Spleen (tissue), 11 donors: ENCODE measurements at regions not wholly inside any gene's neighbourhood (a gene's known extent, or its start where the extent isn't known, plus 50 kb on each side); places are given as distances from the start of the nearest gene placed in this dataset.
A peak's percentile ranks its signal among the peaks of the same experiment; 100 is the strongest.

Experiments
- DNase-seq: peaks from one replicate; pipeline ENCODE4 v3.0.0-alpha.2; 2020
- H3K27ac ChIP-seq, 8 donors: fragments of 200-600 bp; sonication (generic) in 7 of 8; 1 replicate in 4 of 8; 2 replicates in 4 of 8; pipeline versions ENCODE4 v1.5.0 to v1.8.0; 2016 to 2021; ENCODE audit warnings: inconsistent platforms in 4 of 8, mild to moderate bottlenecking in 4 of 8, moderate library complexity in 1 of 8
- H3K27me3 ChIP-seq, 7 donors: fragments of 200-600 bp; sonication (generic) in 6 of 7; replicated peaks in 1 of 7; 1 replicate in 4 of 7; 2 replicates in 3 of 7; pipeline versions ENCODE4 v1.5.0 to v1.8.0; 2016 to 2021; ENCODE audit warnings: inconsistent platforms in 3 of 7, mild to moderate bottlenecking in 1 of 7
- H3K36me3 ChIP-seq, 6 donors: fragments of 200-600 bp; sonication (generic) in 5 of 6; 1 replicate in 4 of 6; 2 replicates in 2 of 6; pipeline versions ENCODE4 v1.5.0 to v1.8.0; 2016 to 2021; ENCODE audit warnings: inconsistent platforms in 2 of 6
- H3K4me1 ChIP-seq, 6 donors: fragments of 200-600 bp; sonication (generic) in 5 of 6; 1 replicate in 3 of 6; 2 replicates in 3 of 6; pipeline versions ENCODE4 v1.5.0 to v1.8.0; 2016 to 2021; ENCODE audit warnings: inconsistent platforms in 3 of 6
- H3K4me3 ChIP-seq, 8 donors: fragments of 200-600 bp; sonication (generic) in 7 of 8; 1 replicate in 4 of 8; 2 replicates in 4 of 8; pipeline versions ENCODE4 v1.5.0 to v1.8.0; 2016 to 2021; ENCODE audit warnings: inconsistent platforms in 4 of 8, mild to moderate bottlenecking in 4 of 8, moderate library complexity in 2 of 8
- H3K9me3 ChIP-seq, 8 donors: fragments of 200-600 bp; sonication (generic) in 7 of 8; 1 replicate in 4 of 8; 2 replicates in 4 of 8; pipeline versions ENCODE4 v1.5.0 to v1.8.0; 2016 to 2021; ENCODE audit warnings: inconsistent platforms in 4 of 8
- POLR2A ChIP-seq, 3 donors: fragments of 450-650 bp; IDR thresholded peaks; one replicate each; pipeline ENCODE4 v1.5.1; 2017; ENCODE audit warnings: antibody characterized with exemption in 3 of 3, mild to moderate bottlenecking in 1 of 3
- POLR2AphosphoS5 ChIP-seq, 3 donors: sonication (generic); formaldehyde crosslinking; IDR thresholded peaks; one replicate each; pipeline ENCODE4 v1.5.1; 2017; ENCODE audit warnings: antibody characterized with exemption in 3 of 3
- WGBS, 5 donors: extraction: QIAGEN DNeasy Blood & Tissue Kit in 3 of 5; methylation state at CpG; one replicate each; pipeline versions ENCODE4 v1.1.5 to v1.1.7; 2013 to 2018; 5-methylcytosine and 5-hydroxymethylcytosine counted together
- intact Hi-C: fragments of 100-400 bp; cut with DNase I; formaldehyde crosslinking; loops from one replicate; pipeline ENCODE4 v1.15.0; 2023; ENCODE audit warnings: low total_unique reads
- TF ChIP-seq, protein P1 (sequence below), 11 experiments: fragments of 200-600 bp in 7 of 11; fragments of 450-650 bp in 4 of 11; sonication (generic) in 4 of 11; IDR thresholded peaks in 8 of 11; conservative IDR thresholded peaks in 3 of 11; 1 replicate in 7 of 11; 2 replicates in 4 of 11; pipeline versions ENCODE4 v1.4.0 to v1.8.0; 2016 to 2021; ENCODE audit warnings: antibody characterized with exemption in 11 of 11, inconsistent platforms in 4 of 11, mild to moderate bottlenecking in 1 of 11
- donor health status: healthy with polysubstance abuse.
- donor health status: DM: no; HTN: no; CAD: no; lungs with moderate emphysema.
- donor health status: DM: no; HTN: no; CAD: no.
- donor health status: Bipolar disorder and iron deficiency.
- donor health status: healthy.
- donor health status: DM: no; HTN: no; CAD: no.
- donor health status: DM: yes; HTN: yes; CAD: no.

DNA sequence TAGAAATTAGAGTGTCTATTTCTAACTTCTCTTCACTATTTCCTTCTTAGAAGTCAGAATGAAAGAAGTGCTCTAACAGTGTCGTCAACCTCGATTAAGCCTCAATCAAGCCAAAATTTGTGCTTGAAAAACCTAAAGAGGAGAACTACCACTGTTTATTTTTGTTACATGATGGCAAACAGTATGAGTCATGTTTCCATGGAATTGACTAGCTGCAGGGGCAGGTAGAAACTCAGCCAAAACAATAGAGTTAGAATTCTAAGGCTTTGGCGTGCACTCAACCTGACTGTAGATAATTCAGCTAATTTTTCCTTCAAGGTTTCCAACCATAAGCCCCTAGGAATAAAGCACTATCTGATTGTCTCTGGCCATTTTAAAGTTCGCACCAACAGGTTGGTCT, 415.9 kb downstream of the ETS1 start:
- peaks cover 0 to 13% (median 10%) of the 10 kb centered on the region in 6 donors for H3K4me1 ChIP-seq
- DNase-seq, result no peak
- WGBS, 5 donors, result 87 to 94% (median 89%) methylated on average over 4 of the region's 4 CpGs
- H3K27me3 ChIP-seq, result no peaks in the 10 kb centered on the region
- H3K27ac ChIP-seq, result no peak overlapping the region
- H3K9me3 ChIP-seq, result no peaks in the 10 kb centered on the region
- intact Hi-C loops, result loop anchor here (10.0 kb wide), 1 partner anchor 783 kb away; no protein-coding TSS in a partner anchor
- no peaks in the 10 kb centered on the region for H3K36me3 ChIP-seq
- TF ChIP-seq POLR2A (IDR thresholded peaks at IDR 0.05) (no peak), POLR2AphosphoS5 (IDR thresholded peaks at IDR 0.05) (no peak)
- TF ChIP-seq, protein P1, sequence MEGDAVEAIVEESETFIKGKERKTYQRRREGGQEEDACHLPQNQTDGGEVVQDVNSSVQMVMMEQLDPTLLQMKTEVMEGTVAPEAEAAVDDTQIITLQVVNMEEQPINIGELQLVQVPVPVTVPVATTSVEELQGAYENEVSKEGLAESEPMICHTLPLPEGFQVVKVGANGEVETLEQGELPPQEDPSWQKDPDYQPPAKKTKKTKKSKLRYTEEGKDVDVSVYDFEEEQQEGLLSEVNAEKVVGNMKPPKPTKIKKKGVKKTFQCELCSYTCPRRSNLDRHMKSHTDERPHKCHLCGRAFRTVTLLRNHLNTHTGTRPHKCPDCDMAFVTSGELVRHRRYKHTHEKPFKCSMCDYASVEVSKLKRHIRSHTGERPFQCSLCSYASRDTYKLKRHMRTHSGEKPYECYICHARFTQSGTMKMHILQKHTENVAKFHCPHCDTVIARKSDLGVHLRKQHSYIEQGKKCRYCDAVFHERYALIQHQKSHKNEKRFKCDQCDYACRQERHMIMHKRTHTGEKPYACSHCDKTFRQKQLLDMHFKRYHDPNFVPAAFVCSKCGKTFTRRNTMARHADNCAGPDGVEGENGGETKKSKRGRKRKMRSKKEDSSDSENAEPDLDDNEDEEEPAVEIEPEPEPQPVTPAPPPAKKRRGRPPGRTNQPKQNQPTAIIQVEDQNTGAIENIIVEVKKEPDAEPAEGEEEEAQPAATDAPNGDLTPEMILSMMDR (IDR thresholded peaks at IDR 0.05 in 8 of 11, conservative IDR thresholded peaks at IDR 0.05 in 3 of 11), result no peak
- H3K4me3 ChIP-seq, result no peak overlapping the region

DNA sequence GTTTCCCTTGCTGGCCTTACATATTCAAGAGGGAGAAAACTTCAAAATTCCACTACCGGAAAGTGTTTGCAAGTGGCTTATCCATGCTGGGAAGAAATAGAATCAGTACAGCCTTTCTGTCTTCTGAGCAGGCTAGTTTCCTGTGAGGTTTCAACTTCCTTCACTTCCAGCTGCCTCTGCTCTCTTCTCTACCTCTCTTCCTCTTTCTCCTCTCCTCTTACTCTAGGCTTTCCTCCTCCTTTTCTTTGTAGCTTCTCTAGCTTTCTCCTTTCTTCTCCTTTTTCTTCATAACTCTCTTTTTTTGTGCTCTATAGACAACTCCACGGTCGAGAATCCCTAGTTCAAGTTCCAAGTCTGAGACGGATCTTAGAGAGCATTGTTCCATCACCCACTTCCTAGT, 421.8 kb downstream of the ETS1 start:
- H3K9me3 ChIP-seq, result no peaks in the 10 kb centered on the region
- DNase-seq, result no peak
- H3K4me1 ChIP-seq, result peaks cover 0 to 24% (median 11%) of the 10 kb centered on the region in 6 donors
- TF ChIP-seq POLR2A (IDR thresholded peaks at IDR 0.05) (no peak), POLR2AphosphoS5 (IDR thresholded peaks at IDR 0.05) (no peak)
- TF ChIP-seq, protein P1 (IDR thresholded peaks at IDR 0.05 in 8 of 11, conservative IDR thresholded peaks at IDR 0.05 in 3 of 11), result no peak
- WGBS, 5 donors, result 38 to 51% (median 43%) methylated on average over 4 of the region's 4 CpGs
- no peaks in the 10 kb centered on the region for H3K36me3 ChIP-seq
- intact Hi-C loops, result loop anchor here (10.0 kb wide), 1 partner anchor 669 kb away; no protein-coding TSS in a partner anchor
- H3K27me3 ChIP-seq, result no peaks in the 10 kb centered on the region
- no peak overlapping the region for H3K4me3 ChIP-seq
- peak overlapping the region in 2 of 8 donors; percentile 35 to 44 for H3K27ac ChIP-seq

GRCh38 chr11:128164080-128164741, 423.1 kb downstream of the ETS1 start:
- Histone ChIP-seq H3K4me3 (no peak overlapping the region), H3K36me3 (no peaks in the 10 kb centered on the region), H3K27ac (peak overlapping the region in 1 of 8 donors; percentile 22), H3K9me3 (no peaks in the 10 kb centered on the region), H3K4me1 (peaks cover 0 to 24% (median 12%) of the 10 kb centered on the region in 6 donors), H3K27me3 (no peaks in the 10 kb centered on the region)
- WGBS, 5 donors, result 80 to 84% (median 83%) methylated on average over 6 of the region's 6 CpGs
- TF ChIP-seq, protein P1 (IDR thresholded peaks at IDR 0.05 in 8 of 11, conservative IDR thresholded peaks at IDR 0.05 in 3 of 11), result no peak
- TF ChIP-seq POLR2A (IDR thresholded peaks at IDR 0.05) (no peak), POLR2AphosphoS5 (IDR thresholded peaks at IDR 0.05) (no peak)
- intact Hi-C loops, result loop anchor here (10.0 kb wide), 1 partner anchor 671 kb away; no protein-coding TSS in a partner anchor
- no peak for DNase-seq

DNA sequence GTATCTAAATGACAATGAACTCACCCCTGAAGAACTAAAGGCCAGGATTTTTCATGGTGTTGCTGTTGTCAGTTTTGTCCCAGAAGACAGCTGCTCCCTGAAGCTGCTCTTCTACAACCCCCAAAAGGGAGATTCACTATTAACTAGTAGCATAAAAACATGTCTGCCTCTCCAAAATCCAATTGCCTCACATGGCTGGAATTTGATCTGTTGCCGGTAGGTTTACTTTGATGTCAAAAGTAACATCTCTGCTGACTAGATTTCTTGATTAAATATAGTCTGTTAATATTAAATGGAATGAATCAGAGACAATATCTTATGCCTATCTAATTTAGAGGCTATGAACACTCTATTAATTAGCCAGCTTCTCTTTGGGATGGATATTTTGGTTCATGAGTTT, 425.4 kb downstream of the ETS1 start:
- WGBS, 5 donors, result 94 to 100% (median 98%) methylated on average over 1 of the region's 1 CpG
- H3K27me3 ChIP-seq, result no peaks in the 10 kb centered on the region

More for the DNA sequence above, 425.4 kb downstream of the ETS1 start:
- no peak for DNase-seq
- Histone ChIP-seq H3K36me3 (no peaks in the 10 kb centered on the region), H3K4me1 (peaks cover 0 to 41% (median 18%) of the 10 kb centered on the region in 6 donors), H3K4me3 (no peak overlapping the region), H3K27ac (peak overlapping the region in 3 of 8 donors; percentile 29 to 59 (median 42)), H3K9me3 (no peaks in the 10 kb centered on the region)
- intact Hi-C loops, result loop anchor here (10.0 kb wide), 1 partner anchor 673 kb away; no protein-coding TSS in a partner anchor
- TF ChIP-seq, protein P1 (IDR thresholded peaks at IDR 0.05 in 8 of 11, conservative IDR thresholded peaks at IDR 0.05 in 3 of 11), result no peak
- TF ChIP-seq POLR2AphosphoS5 (IDR thresholded peaks at IDR 0.05) (no peak), POLR2A (IDR thresholded peaks at IDR 0.05) (no peak)
